ENCODE measurements at regions not wholly inside any gene's neighbourhood (a gene's known extent, or its start where the extent isn't known, plus 50 kb on each side); places are given as distances from the start of the nearest gene placed in this dataset.
A peak's percentile ranks its signal among the peaks of the same experiment; 100 is the strongest.
"Not testable (repeated sequence)": the region's sequence is repeated elsewhere in the genome, so short reads cannot be mapped to it uniquely, and the experiment has no call there.

DNA sequence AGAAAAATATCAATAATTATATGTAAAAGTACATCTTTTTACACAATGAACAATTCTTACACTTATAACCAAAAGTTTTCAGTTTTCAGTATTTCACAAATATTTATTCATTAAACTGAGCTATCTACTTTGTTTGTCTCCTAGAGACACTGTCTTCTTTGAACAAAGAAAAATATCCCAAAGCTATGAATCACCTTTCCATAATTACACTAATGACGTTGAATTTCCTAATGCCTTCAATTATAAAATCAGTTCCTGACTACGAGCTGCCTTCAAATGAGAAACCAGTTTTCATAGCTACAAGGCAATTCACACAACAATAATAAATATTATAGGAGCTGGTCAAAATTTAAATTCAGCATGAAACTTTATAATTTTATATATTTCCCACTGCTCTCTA, 201.8 kb upstream of the BRINP3 start:
- DNase-seq = no peak

DNA sequence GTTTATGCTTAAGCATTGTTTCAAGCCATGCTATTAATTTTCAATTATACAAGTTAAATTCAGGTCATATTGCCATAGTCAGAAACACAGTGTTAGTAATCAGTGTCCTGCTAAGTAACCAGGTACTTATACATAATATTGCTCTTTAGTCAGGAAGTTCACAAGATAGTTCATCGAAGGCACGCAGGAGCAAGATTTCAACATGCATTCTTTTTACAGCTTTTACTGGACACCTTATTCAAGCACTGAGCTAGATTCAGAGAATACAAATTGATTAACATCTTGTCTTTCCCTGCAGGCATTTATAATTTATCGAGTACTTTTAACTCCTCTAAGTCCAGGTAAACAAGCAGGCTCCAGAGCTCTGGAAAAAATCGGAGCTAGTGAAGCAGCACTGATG, 202.3 kb upstream of the BRINP3 start:
- no peak for DNase-seq

DNA sequence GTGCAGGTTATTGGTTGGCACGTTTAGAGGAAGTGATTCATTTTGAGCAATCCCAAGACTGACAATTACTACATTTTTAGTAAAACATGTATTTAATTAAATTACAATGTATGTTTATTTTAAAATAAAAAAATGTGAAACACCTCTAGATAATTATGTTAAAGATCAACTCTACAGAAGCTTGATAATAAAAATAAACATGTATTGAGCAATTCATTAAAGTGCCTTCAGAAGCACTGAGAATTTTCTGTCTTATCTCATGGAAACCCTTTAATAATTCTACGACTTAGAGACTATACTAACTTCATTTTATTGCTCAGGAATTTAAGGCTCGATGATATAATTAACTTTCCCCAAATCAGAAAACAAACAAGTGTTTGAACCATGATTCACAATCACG, 208.0 kb upstream of the BRINP3 start:
- no peak for DNase-seq

DNA sequence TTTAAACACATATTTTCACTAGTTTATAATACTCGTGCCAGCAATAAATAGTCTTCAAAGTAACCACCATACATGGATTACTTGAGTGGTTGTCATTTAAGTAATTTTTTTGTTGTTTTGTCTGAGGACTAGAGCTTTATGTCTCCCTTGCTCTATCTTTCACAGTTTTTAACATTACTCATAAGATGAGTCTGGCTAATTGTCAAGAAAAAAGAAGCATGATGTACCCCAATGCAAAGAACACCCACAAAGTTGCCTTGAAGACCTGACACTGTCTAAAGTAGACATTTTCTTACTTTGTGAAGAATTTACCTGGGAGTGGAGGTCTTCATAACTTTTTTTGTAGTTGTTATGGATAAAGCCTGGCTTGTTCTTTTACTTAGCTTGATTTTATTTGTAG, 210.4 kb upstream of the BRINP3 start:
- DNase-seq = no peak

DNA sequence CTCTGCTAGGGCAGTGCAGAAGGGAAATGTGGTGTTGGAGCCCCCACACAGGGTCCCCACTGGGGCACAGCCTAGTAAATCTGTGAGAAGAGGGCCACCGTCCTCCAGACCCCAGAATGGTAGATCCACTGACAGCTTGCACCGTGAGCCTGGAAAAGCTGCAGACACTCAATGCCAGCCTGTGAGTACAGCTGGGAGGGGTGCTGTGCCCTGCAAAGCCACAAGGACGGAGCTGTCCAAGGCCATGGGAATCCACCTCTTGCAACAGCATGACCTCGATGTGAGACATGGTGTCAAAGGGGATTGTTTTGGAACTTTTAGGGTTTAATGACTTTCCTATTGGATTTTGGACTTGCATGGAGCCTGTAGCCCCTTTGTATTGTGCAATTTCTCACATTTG, 220.8 kb upstream of the BRINP3 start:
- DNase-seq = not testable (repeated sequence)

DNA sequence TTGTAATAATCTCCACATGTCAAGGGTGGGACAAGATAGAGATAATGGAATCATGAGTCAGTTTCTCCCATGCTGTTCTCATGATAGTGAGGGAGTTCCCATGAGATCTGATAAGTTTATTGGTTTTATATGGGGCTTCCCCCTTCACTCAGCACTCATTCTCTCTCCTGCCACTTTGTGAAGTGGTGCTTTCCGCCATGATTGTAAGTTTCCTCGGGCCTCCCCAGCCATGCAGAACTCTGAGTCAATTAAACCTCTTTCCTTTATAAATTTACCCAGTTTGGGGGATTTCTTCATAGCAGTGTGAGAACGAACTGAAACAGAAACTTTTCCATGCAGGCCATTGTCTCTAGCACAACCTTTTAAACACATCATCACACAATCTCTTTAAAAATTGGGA, 221.5 kb upstream of the BRINP3 start:
- DNase-seq = no peak

DNA sequence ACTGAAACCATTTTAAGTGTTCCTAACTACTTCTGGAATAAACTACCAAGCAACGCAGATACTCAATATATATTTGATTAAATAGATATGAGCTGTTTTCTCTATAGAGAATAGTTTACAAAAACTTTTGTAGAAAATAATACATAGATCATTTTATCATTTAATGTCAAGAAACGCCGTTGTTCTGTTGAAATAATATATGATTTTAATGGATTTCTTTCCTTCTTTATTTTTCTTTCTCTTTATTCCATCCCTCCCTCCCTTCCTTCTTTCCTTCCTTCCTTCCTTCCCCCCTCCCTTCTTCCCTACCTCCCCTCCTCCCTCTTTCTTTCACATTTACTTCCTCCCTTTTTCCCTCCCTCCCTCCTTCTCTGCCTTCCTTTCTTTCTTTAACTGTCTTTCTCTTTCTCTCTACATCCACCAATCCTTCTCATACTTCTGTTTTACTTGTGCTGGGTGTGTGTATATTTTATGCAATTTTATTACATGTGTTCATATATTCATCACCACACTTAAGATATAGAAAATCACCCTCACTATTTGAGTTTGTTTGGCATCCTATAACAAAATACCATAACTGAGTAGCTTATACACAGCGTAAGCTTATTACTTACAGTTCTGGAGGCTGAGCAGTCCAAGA, 230.9 kb upstream of the BRINP3 start:
- no peak for DNase-seq

DNA sequence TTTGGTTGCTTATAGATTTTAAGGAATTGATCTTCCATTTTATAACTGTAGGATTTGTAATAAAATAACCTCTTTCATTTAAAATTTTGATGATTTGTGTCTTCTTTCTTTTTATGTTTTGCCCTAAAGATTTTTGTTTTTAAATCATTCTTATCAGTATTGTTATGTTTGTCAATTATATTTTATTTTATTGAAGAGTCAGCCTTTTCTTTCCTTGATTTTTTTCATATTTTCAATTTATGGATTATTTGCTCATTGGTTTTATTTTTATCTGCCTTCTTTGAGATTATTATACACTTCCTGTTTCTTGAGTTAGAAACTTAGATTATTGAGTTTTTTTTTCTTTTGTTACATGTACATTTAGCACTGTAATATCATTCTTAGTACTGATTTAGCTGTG, 233.4 kb upstream of the BRINP3 start:
- no peak for DNase-seq

DNA sequence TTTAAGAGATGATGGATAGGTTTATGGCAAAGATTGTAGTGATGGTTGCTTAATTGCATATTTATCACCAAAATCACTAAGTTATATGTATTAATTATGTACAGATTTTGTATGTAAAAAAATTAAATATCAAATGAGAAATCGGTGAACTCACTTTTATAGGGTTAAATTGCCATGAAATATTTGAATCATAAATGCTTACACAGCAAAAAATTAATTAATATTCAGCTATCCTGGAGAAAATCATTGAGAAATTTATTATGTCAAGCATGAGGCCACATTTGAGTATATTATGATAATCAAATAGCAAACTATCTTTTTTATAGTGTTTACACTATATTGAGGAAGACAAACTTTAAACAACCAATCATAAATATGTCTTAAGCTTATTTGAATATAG, 239.4 kb upstream of the BRINP3 start:
- no peak for DNase-seq

DNA sequence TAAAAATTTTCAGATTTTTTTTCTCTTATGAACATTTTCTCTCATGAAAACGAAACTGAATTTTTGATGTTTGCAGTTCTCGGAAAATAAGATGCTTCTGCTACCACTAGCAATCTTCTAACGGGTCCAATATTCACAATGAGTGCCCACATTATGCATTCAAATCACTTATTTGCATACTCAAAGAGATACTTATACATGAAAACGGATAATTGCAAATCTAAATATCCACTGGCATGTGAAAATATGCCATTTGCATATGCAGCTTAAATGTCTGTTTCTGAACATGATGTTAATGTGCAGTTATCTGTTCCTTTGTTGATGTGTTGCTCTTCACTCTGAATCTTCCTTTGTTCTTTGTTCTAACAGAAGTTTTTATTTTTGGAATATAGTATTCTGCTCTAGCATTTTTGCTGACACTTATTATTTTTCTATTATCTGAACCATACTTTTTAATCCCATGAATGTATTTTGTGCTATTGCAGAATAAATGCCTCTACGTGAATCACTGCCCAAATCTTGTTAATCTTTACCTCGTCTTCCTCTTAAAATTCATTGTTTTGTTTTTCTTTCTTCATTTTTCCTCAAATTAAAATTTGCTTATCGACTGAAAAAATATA, 259.4 kb upstream of the BRINP3 start:
- DNase-seq = no peak

DNA sequence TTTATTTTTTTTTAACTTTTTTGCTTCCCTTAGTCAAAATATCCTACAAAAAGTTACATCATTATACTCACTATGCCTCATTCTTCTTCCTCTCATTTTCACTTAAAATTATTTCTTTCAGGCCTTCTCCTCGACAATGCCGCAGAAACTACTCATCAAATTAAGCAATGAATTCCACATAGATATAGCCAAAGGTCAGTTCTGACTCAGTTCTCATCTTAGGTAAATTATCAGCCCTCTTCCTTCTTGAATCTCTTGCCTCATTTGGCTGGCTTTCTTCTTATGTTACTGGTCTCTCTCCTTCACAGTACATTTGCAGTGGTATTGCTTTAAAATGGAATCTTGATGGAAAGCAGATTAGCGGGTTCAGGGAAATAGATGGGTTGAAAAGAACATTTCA, 260.7 kb upstream of the BRINP3 start:
- DNase-seq = no peak

DNA sequence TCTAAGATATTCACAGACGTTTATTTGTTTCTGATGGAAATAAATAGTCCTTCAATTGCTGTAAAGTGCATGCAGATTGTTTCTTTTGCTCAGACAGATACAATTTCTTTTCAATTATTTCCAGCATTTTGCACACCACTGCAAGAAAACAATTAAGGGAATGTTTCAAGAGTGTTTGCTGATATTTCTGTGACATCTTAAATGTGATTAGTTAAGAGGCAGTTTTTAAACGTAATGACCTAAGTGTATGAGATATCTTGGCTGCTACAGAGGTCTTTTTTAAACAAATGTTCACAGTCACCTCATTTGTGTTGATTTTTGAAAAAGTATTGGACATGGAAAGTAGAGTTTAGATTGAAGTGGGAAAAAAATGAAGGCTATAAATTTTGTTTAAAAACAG, 262.3 kb upstream of the BRINP3 start:
- peak; percentile 6 for DNase-seq

DNA sequence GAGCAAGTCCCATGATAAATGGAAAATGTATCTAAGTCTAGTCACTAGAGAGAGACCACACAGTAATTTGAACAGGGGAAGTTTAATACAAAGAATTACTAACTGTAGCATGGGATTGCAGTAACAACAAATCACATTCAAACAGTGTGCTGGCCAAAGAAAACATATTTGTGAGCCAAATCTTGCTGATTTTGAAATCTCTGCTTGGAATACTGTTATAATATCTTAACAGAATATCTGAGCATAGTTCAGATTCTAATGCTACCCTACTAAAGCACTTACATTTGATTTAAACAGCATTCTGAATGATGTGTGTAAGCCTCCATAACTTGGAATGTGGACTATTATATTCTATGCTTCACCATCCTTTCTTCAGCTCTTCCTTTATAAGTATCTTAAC, 270.0 kb upstream of the BRINP3 start:
- DNase-seq = no peak

DNA sequence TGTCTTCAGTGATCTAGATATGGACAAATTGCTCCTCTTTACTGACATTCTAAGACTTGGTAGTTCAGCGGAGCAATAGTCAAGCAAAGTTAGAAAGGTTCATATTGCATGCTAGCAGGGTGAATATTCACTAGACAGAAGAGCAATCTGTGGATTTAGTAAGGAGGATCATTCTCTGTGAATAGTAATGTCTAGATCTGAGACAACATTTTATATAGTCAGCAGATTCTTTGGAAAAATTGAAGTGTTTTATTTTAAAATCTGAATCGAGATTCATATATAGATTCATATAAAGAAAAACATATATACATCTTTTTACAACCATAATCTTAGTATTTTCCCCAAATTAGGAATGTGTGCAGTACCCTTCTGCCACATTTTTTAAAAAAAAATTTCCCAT, 274.5 kb upstream of the BRINP3 start:
- no peak for DNase-seq

DNA sequence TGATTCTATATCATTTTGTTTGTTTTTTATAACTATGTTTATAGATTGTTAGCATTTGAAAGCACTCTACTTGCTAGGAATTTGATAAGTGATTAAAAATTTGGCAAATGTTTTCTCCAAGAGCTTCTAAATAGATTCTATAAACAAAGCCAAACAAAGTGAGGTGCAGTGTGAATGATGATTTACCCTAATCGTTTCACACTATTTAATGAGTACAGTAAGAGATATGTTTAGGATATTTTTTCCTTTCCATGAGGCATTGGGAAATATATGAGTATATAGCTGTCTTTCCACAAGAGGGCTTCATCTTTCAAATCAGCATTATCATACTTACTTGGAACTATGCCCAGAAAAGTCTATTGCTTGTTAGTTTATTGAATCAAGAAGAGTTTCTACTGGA, 277.0 kb upstream of the BRINP3 start:
- peak; percentile 61 for DNase-seq

DNA sequence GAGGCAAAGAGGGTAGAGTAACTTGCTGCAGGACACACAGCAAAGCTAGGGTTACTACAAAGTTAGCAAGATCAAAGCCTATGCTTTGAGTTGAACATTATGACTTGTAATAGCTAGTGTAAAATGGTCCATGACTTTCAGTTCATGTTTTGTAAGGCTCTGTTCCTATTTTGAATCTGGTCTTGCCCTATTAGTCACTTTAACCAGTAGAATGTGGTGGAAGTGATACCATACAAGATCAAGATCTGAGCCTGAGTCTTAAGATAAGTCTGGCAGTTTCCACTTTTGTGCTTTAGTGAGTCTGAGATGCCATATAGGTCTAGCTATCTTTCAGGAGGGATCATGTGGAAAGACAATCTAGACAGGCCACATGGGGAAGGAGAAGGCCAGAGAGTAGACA, 282.1 kb upstream of the BRINP3 start:
- no peak for DNase-seq

DNA sequence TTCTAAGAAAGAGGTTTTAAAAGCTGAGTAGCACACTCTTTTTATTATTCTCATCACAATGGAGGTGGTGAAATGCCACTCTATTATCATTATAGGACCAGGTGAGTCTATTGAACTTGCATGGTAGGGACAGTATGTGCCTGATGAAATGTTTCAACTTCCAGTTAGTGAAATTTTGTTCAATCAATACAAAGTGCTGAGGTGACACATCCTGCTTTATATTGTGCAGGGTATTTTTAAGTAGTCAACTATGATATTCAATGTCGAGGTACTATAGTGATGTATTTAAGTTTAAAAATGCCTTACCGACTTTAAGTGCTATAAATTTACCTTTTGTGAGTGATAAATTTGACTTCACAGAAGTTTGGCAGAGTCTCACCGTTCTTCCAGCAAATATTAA, 284.7 kb upstream of the BRINP3 start:
- DNase-seq = no peak

DNA sequence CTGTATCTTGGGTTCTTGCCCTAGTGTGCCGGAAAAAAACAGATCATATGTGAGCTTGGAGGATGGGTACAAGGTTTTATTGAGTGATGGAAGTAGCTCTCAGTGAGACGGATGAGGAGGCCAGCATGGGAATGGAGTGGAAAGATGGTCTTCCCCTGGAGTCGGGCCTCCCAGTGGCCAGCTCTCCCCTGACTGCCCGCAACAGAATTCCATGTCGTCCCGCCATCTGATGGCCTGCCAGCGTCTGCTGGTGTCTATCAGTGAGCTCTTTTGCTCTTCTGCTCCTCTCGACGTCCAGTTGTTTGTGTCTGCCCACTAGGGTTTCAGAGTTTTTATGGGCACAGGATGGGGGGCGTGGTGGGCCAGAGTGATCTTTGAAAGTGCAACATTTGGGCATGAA, 315.2 kb upstream of the BRINP3 start:
- no peak for DNase-seq

DNA sequence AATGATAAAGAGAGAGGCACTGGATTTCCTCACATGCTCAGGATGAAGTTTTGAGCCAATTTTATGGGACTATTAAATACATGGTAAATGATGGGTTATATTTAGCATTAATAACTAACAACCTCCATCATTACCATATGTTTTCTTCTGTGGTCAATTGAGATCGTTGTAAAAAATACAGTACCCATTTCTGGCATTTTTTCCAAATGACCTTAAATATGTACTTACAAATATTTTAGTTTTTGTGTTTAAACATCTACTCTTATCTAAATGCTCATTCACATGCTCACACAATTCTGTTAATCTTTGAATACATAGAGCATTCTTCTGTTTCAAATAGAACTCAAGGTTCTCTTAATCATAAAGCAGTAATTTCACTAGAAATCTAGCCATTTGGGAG, 330.0 kb upstream of the BRINP3 start:
- no peak for DNase-seq

DNA sequence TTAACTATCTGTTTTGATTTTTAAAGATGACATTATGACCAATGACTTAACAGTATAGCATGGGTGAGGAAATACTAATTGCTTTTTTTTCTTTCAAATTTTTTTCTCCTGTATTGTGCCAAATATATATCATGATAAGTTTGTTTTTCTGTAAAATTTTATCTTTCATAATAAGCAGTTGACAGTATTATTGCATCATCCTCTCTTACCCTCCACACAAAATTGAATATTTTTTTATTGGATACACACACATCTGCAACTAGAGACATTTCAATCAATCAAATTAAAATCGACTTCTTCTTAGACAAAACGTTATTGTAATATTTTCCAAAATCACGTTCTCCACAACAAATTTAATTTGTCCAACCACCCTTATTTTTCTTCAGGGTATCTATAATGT, 330.4 kb upstream of the BRINP3 start:
- DNase-seq = no peak

DNA sequence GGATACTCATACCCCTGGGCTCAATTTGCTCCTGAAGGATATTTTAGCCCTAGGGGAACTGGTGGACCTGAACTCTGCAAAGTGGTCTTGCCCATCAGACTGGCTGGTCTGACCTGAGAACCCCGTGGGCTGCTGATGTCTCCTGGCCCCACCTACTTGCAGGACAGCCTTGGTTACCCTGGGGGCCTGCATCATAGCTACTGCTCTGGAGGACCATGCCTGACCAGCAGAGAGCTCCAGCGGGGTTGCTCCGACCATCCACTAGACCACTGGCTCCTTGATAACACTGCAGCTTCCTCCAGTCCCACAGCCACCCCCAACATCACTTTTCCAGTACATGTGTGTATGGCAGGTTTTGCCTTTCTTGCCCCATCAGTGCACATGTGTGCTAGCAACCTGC, 331.6 kb upstream of the BRINP3 start:
- no peak for DNase-seq

DNA sequence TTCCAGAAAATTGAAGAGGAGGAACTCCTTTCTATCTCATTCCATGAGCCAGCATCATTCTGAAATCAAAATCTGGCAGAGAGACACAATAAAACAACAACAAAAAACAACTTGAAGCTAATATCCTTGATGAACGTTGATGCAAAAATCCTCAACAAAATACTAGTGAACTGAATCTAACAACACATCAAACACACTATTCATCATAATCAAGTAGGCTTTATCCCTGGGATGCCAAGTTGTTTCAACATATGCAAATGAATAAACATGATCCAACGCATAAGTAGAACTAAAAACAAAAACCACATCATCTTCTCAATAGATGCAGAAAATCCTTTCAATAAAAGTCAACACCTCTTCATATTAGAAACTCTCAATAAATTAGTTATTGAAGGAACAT, 335.3 kb upstream of the BRINP3 start:
- no peak for DNase-seq

DNA sequence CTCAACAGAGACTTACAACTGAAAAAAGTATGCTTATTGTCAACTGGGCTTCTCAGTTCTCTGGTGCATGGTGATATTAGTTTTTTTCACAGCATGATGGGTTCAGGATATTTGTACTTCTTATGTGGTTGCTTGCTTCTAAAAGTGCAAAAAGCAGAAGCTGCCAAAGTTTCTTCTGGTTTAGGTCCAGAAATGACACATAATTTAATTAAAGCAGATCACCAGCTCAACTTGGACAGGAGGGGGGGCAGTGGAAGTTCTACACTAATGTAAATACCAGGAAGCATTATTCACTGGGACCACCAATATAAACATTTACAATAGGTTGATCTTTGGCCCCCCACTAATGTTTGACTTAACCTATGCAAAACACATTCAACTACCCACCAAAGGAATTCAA, 354.8 kb upstream of the BRINP3 start:
- no peak for DNase-seq

DNA sequence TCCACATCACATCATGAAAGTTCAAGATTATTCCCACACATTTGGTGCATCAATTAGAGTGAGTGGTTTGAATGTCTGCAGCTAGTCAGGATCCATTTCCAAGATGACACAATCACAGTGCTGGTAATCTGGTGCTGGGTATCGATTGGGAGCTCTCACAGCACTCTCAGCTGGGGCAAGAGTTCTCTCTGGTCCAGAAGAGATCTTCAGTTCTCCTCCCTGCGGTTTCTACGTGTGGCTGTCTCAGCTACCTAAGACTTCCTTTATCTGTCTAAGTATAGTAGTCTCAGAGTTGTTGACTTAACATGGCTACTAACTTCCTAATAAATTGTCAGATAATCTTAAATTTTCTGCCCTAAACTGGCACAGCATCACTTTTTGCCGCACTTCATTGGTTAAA, 358.0 kb upstream of the BRINP3 start:
- no peak for DNase-seq

DNA sequence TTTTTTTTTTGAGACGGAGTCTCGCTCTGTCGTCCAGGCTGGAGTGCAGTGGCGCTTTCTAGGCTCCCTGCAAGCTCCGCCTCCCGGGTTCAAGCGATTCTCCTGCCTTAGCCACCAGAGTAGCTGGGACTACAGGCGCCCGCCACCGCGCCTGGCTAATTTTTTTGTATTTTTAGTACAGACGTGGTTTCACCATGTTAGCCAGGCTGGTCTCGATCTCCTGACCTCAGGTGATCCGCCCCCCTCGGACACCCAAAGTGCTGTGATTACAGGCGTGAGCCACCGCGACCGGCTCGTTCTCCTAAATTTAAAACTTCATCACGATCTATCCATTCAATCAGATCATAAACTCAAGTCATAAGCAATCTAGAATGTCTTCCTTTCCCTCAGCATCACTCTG, 359.5 kb upstream of the BRINP3 start:
- not testable (repeated sequence) for DNase-seq

DNA sequence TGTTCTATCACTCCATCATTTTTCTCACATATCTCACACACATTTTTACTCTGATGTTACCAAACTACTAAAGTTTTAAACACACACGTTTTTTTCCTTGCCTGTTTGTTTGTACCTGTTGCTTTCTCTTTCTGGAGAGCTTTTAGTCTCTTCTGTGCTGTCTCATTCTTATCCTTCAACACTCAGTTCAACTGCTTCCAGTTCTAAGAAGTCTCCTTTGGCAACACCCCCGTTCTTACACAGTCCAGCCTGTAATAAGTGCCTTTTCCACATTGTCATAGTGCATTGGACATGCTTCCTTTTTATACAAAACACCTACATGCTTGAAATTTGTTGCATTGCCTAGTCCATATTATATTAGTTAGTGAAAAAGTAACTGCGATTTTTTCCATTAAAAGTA, 360.2 kb upstream of the BRINP3 start:
- no peak for DNase-seq
